Brain microvascular endothelial cell (primary cell): ENCODE measurements at regions not wholly inside any gene's neighbourhood (a gene's known extent, or its start where the extent isn't known, plus 50 kb on each side); places are given as distances from the start of the nearest gene placed in this dataset.

Experiments used
- DNase-seq: peaks from one replicate; pipeline ENCODE4 v3.0.0-alpha.2; 2020
- H3K27ac ChIP-seq: fragments of 250-450 bp; sonication (Bioruptor Pico); 2 replicates; pipeline ENCODE4 v1.5.1; 2020; ENCODE audit warnings: mild to moderate bottlenecking, moderate library complexity
- H3K27me3 ChIP-seq: fragments of 250-450 bp; sonication (Bioruptor Pico); replicated peaks from 2 replicates; pipeline ENCODE4 v1.5.1; 2020; ENCODE audit warnings: mild to moderate bottlenecking
- H3K36me3 ChIP-seq: fragments of 250-450 bp; sonication (Bioruptor Pico); replicated peaks from 2 replicates; pipeline ENCODE4 v1.5.1; 2020; ENCODE audit warnings: mild to moderate bottlenecking
- H3K4me3 ChIP-seq: 2 replicates; pipeline ENCODE4 v1.5.1; 2011; ENCODE audit warnings: low read depth, mild to moderate bottlenecking, control low read depth, low read length, moderate library complexity
- CTCF ChIP-seq: IDR thresholded peaks from 2 replicates; pipeline ENCODE4 v1.5.1; 2011; ENCODE audit warnings: low read depth, mild to moderate bottlenecking, moderate library complexity, low read length, control low read depth, inconsistent platforms; ENCODE audit errors: missing control alignments
- in situ Hi-C: cut with HindIII; loops from 2 replicates; pipeline ENCODE4 v1.10.0; 2017; ENCODE audit warnings: low sequenced_read_pairs, low pct_ligation_motif_present

- TF ChIP-seq CTCF = no peak
- no peak for DNase-seq
- Histone ChIP-seq H3K36me3 (no peaks in the 10 kb centered on the region), H3K27me3 (no peaks in the 10 kb centered on the region), H3K27ac (no peak overlapping the region), H3K4me3 (no peak overlapping the region)
- in situ Hi-C loops = no loop called here
These were observed 495.6 kb upstream of the B3GAT1 start for GRCh38 chr11:134907636-134908035.

- in situ Hi-C loops = no loop called here
These were observed 494.4 kb upstream of the B3GAT1 start for GRCh38 chr11:134906356-134906955.

GRCh38 chr11:134905928-134906327, 493.9 kb upstream of the B3GAT1 start:
- H3K27me3 ChIP-seq = no peaks in the 10 kb centered on the region
- DNase-seq = no peak
- no peaks in the 10 kb centered on the region for H3K36me3 ChIP-seq
- in situ Hi-C loops = no loop called here
- H3K27ac ChIP-seq = no peak overlapping the region
- H3K4me3 ChIP-seq = no peak overlapping the region
- no peak for TF ChIP-seq CTCF

More at GRCh38 chr11:134906356-134906955, 494.4 kb upstream of the B3GAT1 start:
- no peak for DNase-seq
- H3K27ac ChIP-seq = no peak overlapping the region
- no peaks in the 10 kb centered on the region for H3K36me3 ChIP-seq
- H3K4me3 ChIP-seq = no peak overlapping the region
- no peaks in the 10 kb centered on the region for H3K27me3 ChIP-seq
- no peak for TF ChIP-seq CTCF

- no peak for DNase-seq
- in situ Hi-C loops = no loop called here
- Histone ChIP-seq H3K27me3 (no peaks in the 10 kb centered on the region), H3K27ac (no peak overlapping the region), H3K36me3 (no peaks in the 10 kb centered on the region), H3K4me3 (no peak overlapping the region)
- TF ChIP-seq CTCF = no peak
These were observed 493.5 kb upstream of the B3GAT1 start for GRCh38 chr11:134905517-134905916.

- Histone ChIP-seq H3K36me3 (no peaks in the 10 kb centered on the region), H3K27ac (no peak overlapping the region), H3K27me3 (no peaks in the 10 kb centered on the region), H3K4me3 (no peak overlapping the region)
- TF ChIP-seq CTCF = no peak
- DNase-seq = no peak
- in situ Hi-C loops = no loop called here
These were observed 492.2 kb upstream of the B3GAT1 start for GRCh38 chr11:134904103-134904790.
